Adrenal gland (tissue), 5 donors: ENCODE measurements at regions not wholly inside any gene's neighbourhood (a gene's known extent, or its start where the extent isn't known, plus 50 kb on each side); places are given as distances from the start of the nearest gene placed in this dataset.

Experiments used
- CTCF ChIP-seq, 6 experiments: fragments of 450-650 bp in 4 of 6; fragments of 200-600 bp in 2 of 6; sonication (generic) in 1 of 6; IDR thresholded peaks; 1 replicate in 5 of 6; 2 replicates in 1 of 6; pipeline versions ENCODE4 v1.5.1 to v1.8.0; 2016 to 2021; ENCODE audit warnings: antibody characterized with exemption in 6 of 6, mild to moderate bottlenecking in 2 of 6, moderate library complexity in 1 of 6
- POLR2A ChIP-seq, 2 donors: fragments of 450-650 bp; IDR thresholded peaks; one replicate each; pipeline ENCODE4 v1.6.1; 2017; ENCODE audit warnings: antibody characterized with exemption in 2 of 2, mild to moderate bottlenecking in 2 of 2, moderate library complexity in 1 of 2
- donor health status: DM: no; HTN: no; CAD: no.

GRCh38 chr4:138659037-138659811, 356.4 kb upstream of the NOCT start:
- TF ChIP-seq CTCF (IDR thresholded peaks at IDR 0.05) (no peak), POLR2A (IDR thresholded peaks at IDR 0.05) (no peak)
